ENCODE measurements at regions not wholly inside any gene's neighbourhood (a gene's known extent, or its start where the extent isn't known, plus 50 kb on each side); places are given as distances from the start of the nearest gene placed in this dataset.

DNA sequence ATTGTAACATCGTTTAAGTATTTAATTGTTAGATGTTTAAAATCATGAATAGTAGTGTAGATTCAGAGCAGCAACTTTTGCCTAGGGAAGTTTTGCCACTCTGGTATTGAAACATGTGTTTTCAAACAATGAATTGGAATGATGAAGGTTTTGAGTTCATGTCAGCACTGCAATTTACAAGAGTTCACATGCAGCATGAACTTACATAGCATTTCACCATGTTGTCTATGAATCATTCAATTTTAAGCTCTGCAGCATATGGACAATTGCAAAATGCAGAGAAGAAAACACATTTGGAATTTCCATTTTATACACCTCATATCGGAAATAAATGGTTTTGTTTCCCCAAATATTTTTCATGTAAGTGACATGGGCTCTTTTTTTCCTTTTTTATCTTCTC lies 170.7 kb upstream of the CDKN3 start:
- DNase-seq (no peak), ATAC-seq (no peak)
- no peak overlapping the region for H3K4me3 Mint-ChIP-seq
- POLR2A ChIA-PET: no interaction called here
- H3K27ac Mint-ChIP-seq: no peak overlapping the region
- H3K36me3 Mint-ChIP-seq: no peaks in the 10 kb centered on the region
- H3K27me3 Mint-ChIP-seq: peaks cover 19 to 60% (median 23%) of the 10 kb centered on the region in 5 donors
- H3K4me1 Mint-ChIP-seq: no peaks in the 10 kb centered on the region
- peaks cover 0 to 6% (median 0%) of the 10 kb centered on the region in 9 donors for H3K9me3 Mint-ChIP-seq

DNA sequence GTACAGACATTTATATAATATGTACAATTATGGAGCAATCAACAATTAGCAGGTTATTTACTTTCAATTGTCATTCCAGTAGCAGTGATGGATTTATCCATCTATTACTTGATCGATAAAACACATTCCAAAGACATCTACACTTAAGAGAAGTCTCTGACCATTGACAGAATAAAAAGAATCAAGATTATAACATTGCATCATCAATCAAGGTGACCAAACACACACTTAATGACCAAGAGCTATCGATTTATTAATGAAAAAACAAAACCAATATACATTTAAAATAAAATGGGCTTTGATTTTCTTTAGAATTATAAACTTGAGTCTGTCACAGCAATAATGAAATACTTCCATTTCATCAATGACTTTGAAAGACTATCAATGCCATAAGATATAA lies 170.2 kb upstream of the CDKN3 start:
- Mint-ChIP-seq H3K4me3 (no peak overlapping the region), H3K4me1 (no peaks in the 10 kb centered on the region), H3K9me3 (peaks cover 0 to 6% (median 0%) of the 10 kb centered on the region in 9 donors), H3K27me3 (peaks cover 17 to 63% (median 23%) of the 10 kb centered on the region in 5 donors), H3K36me3 (no peaks in the 10 kb centered on the region), H3K27ac (no peak overlapping the region)
- DNase-seq: no peak
- no peak for ATAC-seq
- POLR2A ChIA-PET: no interaction called here

DNA sequence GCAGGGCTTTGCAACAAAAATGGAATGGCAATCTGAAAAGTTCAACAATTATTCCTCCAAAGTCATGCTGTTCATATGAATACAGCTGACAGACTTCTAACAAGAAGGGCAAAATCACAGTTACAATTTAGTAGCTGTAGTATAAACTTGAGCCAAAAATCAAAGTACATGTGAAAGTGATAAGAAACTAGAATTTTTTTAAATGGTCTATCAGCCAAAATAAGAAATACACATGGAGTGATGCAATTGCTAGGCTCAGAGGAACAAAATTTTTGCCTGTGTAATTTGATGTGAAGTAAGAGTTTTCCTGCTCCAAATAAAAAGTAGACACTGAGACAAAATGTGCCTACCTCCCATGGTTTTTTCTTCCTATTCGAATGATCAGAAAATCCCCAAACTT lies 167.7 kb upstream of the CDKN3 start:
- ATAC-seq (no peak), DNase-seq (no peak)
- Mint-ChIP-seq H3K27me3 (peaks cover 4 to 38% (median 11%) of the 10 kb centered on the region in 5 donors), H3K36me3 (peaks cover 0 to 5% (median 0%) of the 10 kb centered on the region in 3 donors), H3K9me3 (peaks cover 0 to 13% (median 2%) of the 10 kb centered on the region in 9 donors), H3K4me3 (no peak overlapping the region), H3K4me1 (no peaks in the 10 kb centered on the region), H3K27ac (no peak overlapping the region)
- POLR2A ChIA-PET: no interaction called here

DNA sequence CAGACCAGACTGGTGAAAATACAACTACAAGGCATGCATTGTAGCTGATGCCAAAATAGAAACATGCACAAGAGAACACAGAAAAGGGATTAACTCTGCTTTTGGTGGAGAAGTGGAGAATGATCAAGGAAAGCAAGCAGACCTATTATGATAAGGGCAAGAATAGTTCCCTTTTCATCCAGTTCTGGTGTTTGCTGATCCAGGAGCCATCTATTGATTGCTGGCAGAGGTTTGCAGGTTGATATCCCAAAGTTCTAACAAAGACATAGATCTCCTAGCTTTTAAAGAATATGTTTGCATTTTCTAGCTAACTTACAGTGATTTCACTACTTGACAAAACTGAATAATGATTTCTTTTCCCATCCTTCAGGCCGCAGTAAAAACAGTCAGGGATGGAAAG lies 166.2 kb upstream of the CDKN3 start:
- peaks cover 4 to 34% (median 11%) of the 10 kb centered on the region in 5 donors for H3K27me3 Mint-ChIP-seq
- H3K4me3 Mint-ChIP-seq: no peak overlapping the region
- ATAC-seq (no peak), DNase-seq (no peak)
- H3K36me3 Mint-ChIP-seq: peaks cover 0 to 5% (median 0%) of the 10 kb centered on the region in 3 donors
- peaks cover 0 to 22% (median 6%) of the 10 kb centered on the region in 9 donors for H3K9me3 Mint-ChIP-seq
- no peak overlapping the region for H3K27ac Mint-ChIP-seq
- H3K4me1 Mint-ChIP-seq: no peaks in the 10 kb centered on the region
- POLR2A ChIA-PET: no interaction called here

DNA sequence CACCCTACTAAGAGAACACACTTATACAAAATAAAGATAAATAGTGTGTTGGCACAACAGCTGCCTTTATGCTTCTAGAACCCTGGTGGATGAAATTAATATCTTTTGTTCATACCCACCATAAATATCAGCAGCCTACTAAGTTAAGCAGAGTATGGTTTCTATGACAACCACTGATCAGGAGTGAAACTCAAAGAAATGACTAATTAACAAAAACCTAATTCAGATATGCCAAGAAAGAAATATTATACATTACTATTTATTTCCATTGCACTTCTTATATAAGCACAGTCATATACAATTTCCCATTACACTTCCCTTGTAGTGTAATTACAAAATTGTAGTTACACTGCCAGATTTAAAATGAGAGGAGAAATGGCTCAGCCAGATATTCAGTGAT lies 164.1 kb upstream of the CDKN3 start:
- POLR2A ChIA-PET: no interaction called here
- peaks cover 4 to 30% (median 9%) of the 10 kb centered on the region in 5 donors for H3K27me3 Mint-ChIP-seq
- peaks cover 0 to 22% (median 4%) of the 10 kb centered on the region in 9 donors for H3K9me3 Mint-ChIP-seq
- H3K36me3 Mint-ChIP-seq: peaks cover 0 to 5% (median 0%) of the 10 kb centered on the region in 3 donors
- no peaks in the 10 kb centered on the region for H3K4me1 Mint-ChIP-seq
- no peak overlapping the region for H3K4me3 Mint-ChIP-seq
- no peak for ATAC-seq
- no peak overlapping the region for H3K27ac Mint-ChIP-seq
- DNase-seq: no peak

DNA sequence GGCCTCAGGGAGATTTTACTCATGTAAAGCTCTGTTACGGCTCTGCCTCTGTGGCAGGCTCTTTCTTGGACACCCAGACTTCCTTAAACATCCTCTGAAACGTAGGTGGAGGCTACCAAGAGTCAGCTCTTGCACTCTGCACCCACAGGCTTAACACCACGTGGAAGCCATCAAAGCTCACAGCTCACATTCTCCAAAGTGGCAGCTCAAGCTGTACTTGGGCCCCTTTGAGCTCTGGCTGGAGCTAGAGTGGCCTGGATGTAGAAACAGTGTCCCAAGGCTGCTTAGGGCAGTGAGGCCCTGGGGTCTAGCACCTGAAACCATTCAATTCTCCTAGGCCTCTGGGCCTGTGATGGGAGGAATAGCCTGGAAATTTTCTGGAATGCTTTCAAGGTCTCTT lies 155.3 kb upstream of the CDKN3 start:
- ATAC-seq: no peak
- H3K27ac Mint-ChIP-seq: no peak overlapping the region
- H3K27me3 Mint-ChIP-seq: peaks cover 0 to 10% (median 0%) of the 10 kb centered on the region in 5 donors
- H3K36me3 Mint-ChIP-seq: no peaks in the 10 kb centered on the region
- POLR2A ChIA-PET: no interaction called here
- H3K4me3 Mint-ChIP-seq: no peak overlapping the region
- no peak for DNase-seq
- peaks cover 0 to 13% (median 0%) of the 10 kb centered on the region in 9 donors for H3K9me3 Mint-ChIP-seq
- no peaks in the 10 kb centered on the region for H3K4me1 Mint-ChIP-seq

DNA sequence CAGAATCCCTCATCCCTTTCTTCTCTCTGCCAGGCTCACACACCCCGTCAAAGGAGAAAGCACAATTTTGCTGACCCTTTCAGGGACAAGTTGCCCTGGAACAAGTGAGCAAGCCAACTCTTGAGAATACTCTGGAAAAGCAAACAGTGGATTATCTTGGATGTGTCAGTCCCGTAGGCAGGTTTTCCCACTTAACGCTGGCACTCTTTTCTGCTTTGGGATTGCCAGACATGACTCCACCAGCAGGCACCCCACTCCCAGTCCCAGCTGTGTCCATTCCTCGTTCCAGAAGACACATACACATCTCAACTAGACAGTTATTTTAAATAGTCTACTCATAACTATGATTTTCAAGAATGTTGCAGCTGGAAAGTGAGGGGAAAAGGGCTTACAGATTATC lies 145.5 kb upstream of the CDKN3 start:
- H3K9me3 Mint-ChIP-seq: no peaks in the 10 kb centered on the region
- H3K36me3 Mint-ChIP-seq: no peaks in the 10 kb centered on the region
- no peak for DNase-seq
- no peaks in the 10 kb centered on the region for H3K4me1 Mint-ChIP-seq
- H3K4me3 Mint-ChIP-seq: no peak overlapping the region
- POLR2A ChIA-PET: no interaction called here
- H3K27ac Mint-ChIP-seq: no peak overlapping the region
- peaks cover 2 to 38% (median 19%) of the 10 kb centered on the region in 5 donors for H3K27me3 Mint-ChIP-seq
- ATAC-seq: no peak

DNA sequence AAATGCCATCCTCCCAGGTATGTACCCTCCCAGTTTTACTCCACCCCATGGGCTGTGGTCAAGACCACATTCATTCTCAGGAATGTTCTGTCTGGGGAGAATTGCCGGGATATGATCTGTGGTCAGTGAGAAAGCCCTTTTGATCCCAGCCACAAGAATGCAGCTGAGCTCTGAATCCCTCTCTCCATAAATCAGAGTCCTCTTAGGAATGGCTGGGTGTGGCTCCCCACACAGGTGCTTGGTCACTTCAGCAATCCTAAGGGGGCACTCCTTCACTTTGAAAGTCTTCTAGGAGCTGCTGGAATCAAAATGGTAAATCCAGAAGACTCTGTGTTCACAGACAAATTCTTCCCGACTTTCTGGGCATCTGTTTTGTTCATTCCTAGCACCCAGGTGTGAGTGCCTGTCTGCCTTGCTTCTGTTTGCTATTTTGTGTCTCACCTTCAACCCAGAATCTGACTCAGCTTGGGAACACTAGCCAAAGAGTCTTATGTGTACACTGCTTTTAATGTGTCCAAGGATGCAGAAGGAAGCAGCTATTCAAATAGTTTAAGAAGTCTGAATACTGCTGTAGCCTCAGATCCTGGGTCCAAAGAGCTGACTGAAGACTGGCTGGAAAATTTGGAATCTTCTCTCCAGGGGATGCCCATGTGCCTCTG lies 144.6 kb upstream of the CDKN3 start:
- Mint-ChIP-seq H3K27ac (no peak overlapping the region), H3K36me3 (no peaks in the 10 kb centered on the region), H3K4me1 (no peaks in the 10 kb centered on the region), H3K9me3 (no peaks in the 10 kb centered on the region), H3K27me3 (peaks cover 2 to 38% (median 17%) of the 10 kb centered on the region in 5 donors), H3K4me3 (no peak overlapping the region)
- POLR2A ChIA-PET: no interaction called here
- DNase-seq (no peak), ATAC-seq (no peak)

DNA sequence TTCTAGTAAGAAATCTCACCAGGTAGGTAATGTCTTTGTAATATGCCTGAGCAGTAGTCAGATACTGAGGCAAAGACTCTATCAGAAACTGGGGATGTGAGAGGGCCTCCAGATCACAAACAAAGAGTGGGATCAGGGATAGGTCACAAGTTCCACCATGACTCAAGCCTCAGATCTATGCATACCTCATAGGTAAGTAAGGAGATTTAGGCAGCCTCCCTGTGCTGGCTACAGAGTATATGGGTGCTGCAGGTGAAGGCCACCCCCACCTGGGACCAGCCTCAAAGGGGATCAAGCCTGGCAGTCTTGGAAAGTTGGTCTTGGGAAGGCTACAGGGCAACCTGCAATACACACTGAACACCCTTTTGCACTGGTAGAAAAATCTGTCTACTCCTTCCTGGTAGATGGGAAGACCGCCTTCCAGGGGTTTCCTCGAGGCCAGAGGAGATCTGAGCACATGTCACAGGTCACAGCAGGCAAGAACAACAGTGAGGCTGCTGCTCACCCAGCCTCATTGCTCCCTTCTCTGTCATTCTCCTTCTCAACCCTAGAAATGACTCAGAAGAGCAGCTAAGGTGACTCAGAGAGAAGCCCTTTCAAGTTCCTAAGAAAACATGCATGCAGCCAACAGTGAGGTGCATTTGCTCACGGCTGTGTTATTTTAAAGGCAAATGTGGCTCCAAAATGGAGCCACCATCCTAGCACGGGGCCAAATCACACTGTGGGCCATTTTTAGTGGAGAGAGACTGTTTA lies 143.4 kb upstream of the CDKN3 start:
- no peak for ATAC-seq
- peaks cover 2 to 32% (median 12%) of the 10 kb centered on the region in 5 donors for H3K27me3 Mint-ChIP-seq
- POLR2A ChIA-PET: no interaction called here
- no peak overlapping the region for H3K27ac Mint-ChIP-seq
- no peaks in the 10 kb centered on the region for H3K36me3 Mint-ChIP-seq
- H3K4me1 Mint-ChIP-seq: no peaks in the 10 kb centered on the region
- no peak for DNase-seq
- H3K4me3 Mint-ChIP-seq: no peak overlapping the region
- H3K9me3 Mint-ChIP-seq: no peaks in the 10 kb centered on the region

DNA sequence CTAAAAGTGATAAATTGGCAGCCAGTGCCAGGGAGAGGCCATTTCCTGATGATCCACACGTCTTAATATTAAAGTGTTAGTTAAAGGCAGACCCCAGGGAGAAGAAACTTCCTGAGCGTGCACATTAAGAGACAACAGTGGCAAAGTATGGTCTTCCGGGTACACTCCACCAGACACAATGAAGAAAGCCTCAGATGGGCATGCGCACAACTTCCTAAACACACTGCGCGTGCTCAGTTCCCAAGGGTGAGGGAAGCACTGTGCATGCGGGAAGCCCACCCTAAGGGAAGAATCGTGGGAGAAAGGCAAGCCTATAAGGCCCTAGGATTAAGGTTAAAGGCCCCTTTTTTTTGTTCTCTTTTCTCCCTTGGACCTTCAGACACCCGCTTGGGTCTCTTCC lies 140.7 kb upstream of the CDKN3 start:
- H3K27ac Mint-ChIP-seq: no peak overlapping the region
- H3K36me3 Mint-ChIP-seq: no peaks in the 10 kb centered on the region
- POLR2A ChIA-PET: no interaction called here
- H3K9me3 Mint-ChIP-seq: no peaks in the 10 kb centered on the region
- no peaks in the 10 kb centered on the region for H3K4me1 Mint-ChIP-seq
- peaks cover 2 to 22% (median 15%) of the 10 kb centered on the region in 5 donors for H3K27me3 Mint-ChIP-seq
- ATAC-seq (no peak), DNase-seq (no peak)
- H3K4me3 Mint-ChIP-seq: no peak overlapping the region

DNA sequence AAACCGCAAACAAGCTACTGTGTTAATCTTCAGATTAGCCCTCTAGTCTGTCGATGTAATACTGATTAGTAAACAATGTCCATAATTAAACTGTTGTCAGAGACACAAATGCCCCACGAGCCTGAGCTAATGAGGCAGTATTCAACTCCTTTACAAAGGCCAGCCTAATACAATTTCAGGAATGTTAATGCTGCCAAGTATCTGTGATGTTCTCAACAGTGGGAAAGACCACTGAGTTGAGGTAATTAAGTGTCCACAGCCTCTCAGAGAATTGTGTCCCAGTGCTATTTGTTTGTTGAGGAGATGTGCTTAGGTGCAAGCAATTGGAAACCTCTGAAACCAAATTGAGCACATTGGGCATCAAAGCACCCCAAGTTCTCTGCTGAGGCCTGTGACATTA lies 139.4 kb upstream of the CDKN3 start:
- no peaks in the 10 kb centered on the region for H3K9me3 Mint-ChIP-seq
- no peaks in the 10 kb centered on the region for H3K4me1 Mint-ChIP-seq
- POLR2A ChIA-PET: no interaction called here
- no peaks in the 10 kb centered on the region for H3K36me3 Mint-ChIP-seq
- H3K4me3 Mint-ChIP-seq: no peak overlapping the region
- peaks cover 4 to 18% (median 11%) of the 10 kb centered on the region in 5 donors for H3K27me3 Mint-ChIP-seq
- H3K27ac Mint-ChIP-seq: no peak overlapping the region
- ATAC-seq: no peak
- no peak for DNase-seq

DNA sequence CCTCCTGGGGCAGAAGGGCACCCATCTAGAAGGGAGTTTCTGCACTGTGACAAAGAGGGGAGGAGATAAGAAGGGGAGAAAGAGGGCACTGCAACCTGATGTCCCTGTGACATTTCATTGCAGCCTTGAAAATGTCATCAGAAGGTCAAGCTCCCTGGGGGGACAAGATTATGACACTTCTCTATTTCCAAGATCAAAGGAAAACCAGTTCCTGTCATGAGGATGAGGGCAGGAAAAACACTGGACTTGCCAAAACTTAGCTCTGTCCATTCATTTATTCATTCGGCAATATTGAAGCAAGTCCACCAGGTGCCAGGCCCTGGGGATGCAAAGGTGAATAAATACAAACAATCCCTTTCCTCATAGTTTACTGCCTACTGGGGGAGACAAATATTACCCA lies 138.4 kb upstream of the CDKN3 start:
- no peak overlapping the region for H3K27ac Mint-ChIP-seq
- ATAC-seq: no peak
- DNase-seq: no peak
- H3K27me3 Mint-ChIP-seq: peaks cover 4 to 21% (median 12%) of the 10 kb centered on the region in 5 donors
- H3K4me3 Mint-ChIP-seq: no peak overlapping the region
- no peaks in the 10 kb centered on the region for H3K4me1 Mint-ChIP-seq
- POLR2A ChIA-PET: no interaction called here
- H3K9me3 Mint-ChIP-seq: no peaks in the 10 kb centered on the region
- H3K36me3 Mint-ChIP-seq: no peaks in the 10 kb centered on the region

DNA sequence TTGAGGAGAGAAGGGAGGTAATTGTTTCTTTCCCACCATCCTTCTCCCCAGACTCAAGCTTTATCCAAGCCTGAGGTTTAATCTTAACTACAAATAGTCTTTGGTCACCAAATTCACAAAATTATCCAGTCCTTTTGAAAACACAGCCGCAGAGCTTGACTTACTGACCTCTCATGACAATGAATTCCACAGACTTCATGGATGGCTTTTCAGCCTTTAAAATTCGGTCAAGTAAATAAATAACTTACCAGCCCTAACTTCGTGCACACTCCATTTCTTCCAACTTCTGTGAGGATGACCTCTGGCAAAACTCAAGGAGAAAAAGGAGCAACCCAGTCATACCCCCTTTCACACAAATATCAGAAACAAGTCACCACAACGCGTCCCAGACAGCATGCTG lies 137.0 kb upstream of the CDKN3 start:
- Mint-ChIP-seq H3K4me3 (no peak overlapping the region), H3K27me3 (peaks cover 6 to 26% (median 22%) of the 10 kb centered on the region in 5 donors), H3K4me1 (no peaks in the 10 kb centered on the region), H3K9me3 (no peaks in the 10 kb centered on the region), H3K27ac (no peak overlapping the region), H3K36me3 (no peaks in the 10 kb centered on the region)
- ATAC-seq (no peak), DNase-seq (no peak)
- POLR2A ChIA-PET: no interaction called here

DNA sequence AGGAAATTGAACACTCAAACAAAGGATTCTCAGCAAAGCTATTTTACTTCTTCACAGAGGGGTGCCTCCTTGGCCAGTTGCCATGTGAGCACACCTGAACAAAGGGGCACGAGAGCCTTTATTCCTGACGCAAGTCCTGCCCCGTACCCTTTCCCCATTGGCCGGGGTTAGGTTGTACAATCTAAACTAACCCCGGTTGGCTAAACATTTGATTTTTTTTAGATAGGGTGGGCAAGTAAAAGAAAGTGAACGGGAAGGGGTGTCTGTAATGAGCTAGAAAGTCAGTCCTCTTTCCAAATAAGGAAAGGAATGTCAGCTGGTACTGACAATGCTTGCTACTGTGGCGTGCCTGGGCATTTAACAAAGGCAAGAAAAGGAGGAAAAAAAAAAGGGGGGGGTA lies 135.5 kb upstream of the CDKN3 start:
- DNase-seq (no peak), ATAC-seq (no peak)
- POLR2A ChIA-PET: no interaction called here
- H3K27me3 Mint-ChIP-seq: peaks cover 6 to 31% (median 24%) of the 10 kb centered on the region in 5 donors
- H3K4me3 Mint-ChIP-seq: no peak overlapping the region
- no peaks in the 10 kb centered on the region for H3K36me3 Mint-ChIP-seq
- no peak overlapping the region for H3K27ac Mint-ChIP-seq
- no peaks in the 10 kb centered on the region for H3K9me3 Mint-ChIP-seq
- H3K4me1 Mint-ChIP-seq: no peaks in the 10 kb centered on the region

Data from naive thymus-derived CD8-positive, alpha-beta T cell (primary cell).